ENCODE measurements at regions not wholly inside any gene's neighbourhood (a gene's known extent, or its start where the extent isn't known, plus 50 kb on each side); places are given as distances from the start of the nearest gene placed in this dataset.

GRCh38 chr11:119936426-119936825 lies 201.5 kb downstream of the TRIM29 start:
- Mint-ChIP-seq H3K4me1 (peaks cover 33% of the 10 kb centered on the region), H3K36me3 (ENCODE audit: low read depth) (no peaks in the 10 kb centered on the region), H3K27me3 (ENCODE audit: insufficient read depth, low read depth, poor library complexity) (peaks cover 9% of the 10 kb centered on the region), H3K9me3 (no peaks in the 10 kb centered on the region), H3K27ac (no peak overlapping the region), H3K4me3 (no peak overlapping the region)
- Histone ChIP-seq H4K20me1 (replicated peaks; ENCODE audit: insufficient read depth) (no peaks in the 10 kb centered on the region), H2AFZ (0 out of 2 replicates have a peak overlapping the region, but pooled peaks have one; percentile 38), H3K27ac (ENCODE audit: low read depth) (no peak overlapping the region), H3K9me2 (ENCODE audit: insufficient read depth) (peaks cover 8% of the 10 kb centered on the region), H3K4me3 (no peak overlapping the region), H3K4me1 (ENCODE audit: insufficient read depth) (peaks cover 29% of the 10 kb centered on the region), H3K79me2 (replicated peaks; ENCODE audit: insufficient read depth) (no peaks in the 10 kb centered on the region), H3K36me3 (ENCODE audit: insufficient read depth) (no peaks in the 10 kb centered on the region), H3F3A (replicated peaks; ENCODE audit: low read depth) (no peaks in the 10 kb centered on the region), H3K27me3 (ENCODE audit: insufficient read depth) (no peaks in the 10 kb centered on the region), H3K4me2 (peak overlapping the region; percentile 52; the same call in 1 of the 2 replicates)
- no peak for TF ChIP-seq ZNF331 (CRISPR knock-in tag; IDR thresholded peaks at IDR 0.05; ENCODE audit: low read depth)
- 0 out of 2 replicates have a peak, but pooled peaks have one; percentile 9 for TF ChIP-seq ZNF462 (CRISPR knock-in tag; IDR thresholded peaks at IDR 0.05)
- DNase-seq (ENCODE audit: low spot score): no peak
- no peak for ATAC-seq

- H3K4me3 Mint-ChIP-seq: no peak overlapping the region
- Histone ChIP-seq H3K4me2 (peak overlapping the region; percentile 52), H2AFZ (no peak overlapping the region)
- TF ChIP-seq ZNF331 (CRISPR knock-in tag; IDR thresholded peaks at IDR 0.05; ENCODE audit: low read depth) (no peak), STAT1 (IDR thresholded peaks at IDR 0.05; ENCODE audit: unreplicated experiment) (no peak), EZH2phosphoT487 (IDR thresholded peaks at IDR 0.05; ENCODE audit: unreplicated experiment) (no peak), JUNB (IDR thresholded peaks at IDR 0.05; ENCODE audit: unreplicated experiment) (no peak), EZH2 (IDR thresholded peaks at IDR 0.05; ENCODE audit: low read depth, unreplicated experiment) (no peak), ZNF114 (CRISPR knock-in tag; IDR thresholded peaks at IDR 0.05) (no peak), CREB1 (CRISPR knock-in tag; IDR thresholded peaks at IDR 0.05; ENCODE audit: low read depth) (no peak), CTCF (conservative IDR thresholded peaks at IDR 0.05; ENCODE audit: low read depth in 2 of 2) (no peak), ETS1 (IDR thresholded peaks at IDR 0.05) (no peak)
These were observed 202.5 kb downstream of the TRIM29 start for GRCh38 chr11:119935349-119935925.

More at GRCh38 chr11:119935349-119935925, 202.5 kb downstream of the TRIM29 start:
- H3K27me3 ChIP-seq (ENCODE audit: insufficient read depth): no peaks in the 10 kb centered on the region
- no peaks in the 10 kb centered on the region for H4K20me1 ChIP-seq (replicated peaks; ENCODE audit: insufficient read depth)
- no peaks in the 10 kb centered on the region for H3K79me2 ChIP-seq (replicated peaks; ENCODE audit: insufficient read depth)
- no peaks in the 10 kb centered on the region for H3F3A ChIP-seq (replicated peaks; ENCODE audit: low read depth)
- Mint-ChIP-seq H3K9me3 (no peaks in the 10 kb centered on the region), H3K27me3 (ENCODE audit: insufficient read depth, low read depth, poor library complexity) (peaks cover 9% of the 10 kb centered on the region), H3K27ac (no peak overlapping the region), H3K4me1 (peaks cover 33% of the 10 kb centered on the region), H3K36me3 (ENCODE audit: low read depth) (no peaks in the 10 kb centered on the region)
- no peaks in the 10 kb centered on the region for H3K36me3 ChIP-seq (ENCODE audit: insufficient read depth)
- peaks cover 8% of the 10 kb centered on the region for H3K9me2 ChIP-seq (ENCODE audit: insufficient read depth)
- ATAC-seq (no peak), DNase-seq (ENCODE audit: low spot score) (no peak)
- H3K4me1 ChIP-seq (ENCODE audit: insufficient read depth): peaks cover 29% of the 10 kb centered on the region
- no peak overlapping the region for H3K27ac ChIP-seq (ENCODE audit: low read depth)
- no peak overlapping the region for H3K4me3 ChIP-seq
